Omental fat pad (tissue), 3 donors: ENCODE measurements at regions not wholly inside any gene's neighbourhood (a gene's known extent, or its start where the extent isn't known, plus 50 kb on each side); places are given as distances from the start of the nearest gene placed in this dataset.

Experiments
- ATAC-seq: fragments of 150-250 bp; one replicate; pipeline ENCODE4 v1.9.1; 2016; ENCODE audit warnings: mild to moderate bottlenecking, moderate library complexity; ENCODE audit not compliant: low FRiP score
- DNase-seq: peaks from one replicate; pipeline ENCODE4 v3.0.0-alpha.2; 2019; ENCODE audit warnings: low spot score
- TF ChIP-seq, protein P1 (sequence below), 3 donors: fragments of 450-650 bp; IDR thresholded peaks; one replicate each; pipeline ENCODE4 v1.5.1; 2016 to 2017; ENCODE audit warnings: antibody characterized with exemption in 3 of 3, mild to moderate bottlenecking in 3 of 3, moderate library complexity in 2 of 3

DNA sequence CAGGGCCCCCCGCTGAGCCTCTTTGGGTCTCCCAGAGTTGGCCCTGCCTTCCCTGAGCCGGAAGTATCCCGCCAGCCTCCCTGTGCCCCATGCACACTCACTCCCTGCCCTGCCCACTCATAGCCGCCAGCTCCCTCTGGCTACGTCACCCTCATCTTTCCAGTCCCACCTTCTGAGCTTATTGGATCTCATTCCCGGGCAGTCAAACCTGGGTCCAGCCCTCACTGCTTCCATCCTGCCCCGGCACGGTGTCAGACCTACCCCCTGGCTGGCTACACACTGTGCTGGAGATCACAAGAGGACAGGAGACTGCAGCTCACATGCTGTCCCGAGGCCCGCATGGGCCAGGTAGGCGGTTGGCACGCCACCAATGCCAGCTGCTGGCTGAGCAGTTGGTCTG lies 147.2 kb downstream of the ASB1 start:
- no peak for ATAC-seq
- TF ChIP-seq, protein P1, sequence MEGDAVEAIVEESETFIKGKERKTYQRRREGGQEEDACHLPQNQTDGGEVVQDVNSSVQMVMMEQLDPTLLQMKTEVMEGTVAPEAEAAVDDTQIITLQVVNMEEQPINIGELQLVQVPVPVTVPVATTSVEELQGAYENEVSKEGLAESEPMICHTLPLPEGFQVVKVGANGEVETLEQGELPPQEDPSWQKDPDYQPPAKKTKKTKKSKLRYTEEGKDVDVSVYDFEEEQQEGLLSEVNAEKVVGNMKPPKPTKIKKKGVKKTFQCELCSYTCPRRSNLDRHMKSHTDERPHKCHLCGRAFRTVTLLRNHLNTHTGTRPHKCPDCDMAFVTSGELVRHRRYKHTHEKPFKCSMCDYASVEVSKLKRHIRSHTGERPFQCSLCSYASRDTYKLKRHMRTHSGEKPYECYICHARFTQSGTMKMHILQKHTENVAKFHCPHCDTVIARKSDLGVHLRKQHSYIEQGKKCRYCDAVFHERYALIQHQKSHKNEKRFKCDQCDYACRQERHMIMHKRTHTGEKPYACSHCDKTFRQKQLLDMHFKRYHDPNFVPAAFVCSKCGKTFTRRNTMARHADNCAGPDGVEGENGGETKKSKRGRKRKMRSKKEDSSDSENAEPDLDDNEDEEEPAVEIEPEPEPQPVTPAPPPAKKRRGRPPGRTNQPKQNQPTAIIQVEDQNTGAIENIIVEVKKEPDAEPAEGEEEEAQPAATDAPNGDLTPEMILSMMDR (IDR thresholded peaks at IDR 0.05): no peak
- no peak for DNase-seq

DNA sequence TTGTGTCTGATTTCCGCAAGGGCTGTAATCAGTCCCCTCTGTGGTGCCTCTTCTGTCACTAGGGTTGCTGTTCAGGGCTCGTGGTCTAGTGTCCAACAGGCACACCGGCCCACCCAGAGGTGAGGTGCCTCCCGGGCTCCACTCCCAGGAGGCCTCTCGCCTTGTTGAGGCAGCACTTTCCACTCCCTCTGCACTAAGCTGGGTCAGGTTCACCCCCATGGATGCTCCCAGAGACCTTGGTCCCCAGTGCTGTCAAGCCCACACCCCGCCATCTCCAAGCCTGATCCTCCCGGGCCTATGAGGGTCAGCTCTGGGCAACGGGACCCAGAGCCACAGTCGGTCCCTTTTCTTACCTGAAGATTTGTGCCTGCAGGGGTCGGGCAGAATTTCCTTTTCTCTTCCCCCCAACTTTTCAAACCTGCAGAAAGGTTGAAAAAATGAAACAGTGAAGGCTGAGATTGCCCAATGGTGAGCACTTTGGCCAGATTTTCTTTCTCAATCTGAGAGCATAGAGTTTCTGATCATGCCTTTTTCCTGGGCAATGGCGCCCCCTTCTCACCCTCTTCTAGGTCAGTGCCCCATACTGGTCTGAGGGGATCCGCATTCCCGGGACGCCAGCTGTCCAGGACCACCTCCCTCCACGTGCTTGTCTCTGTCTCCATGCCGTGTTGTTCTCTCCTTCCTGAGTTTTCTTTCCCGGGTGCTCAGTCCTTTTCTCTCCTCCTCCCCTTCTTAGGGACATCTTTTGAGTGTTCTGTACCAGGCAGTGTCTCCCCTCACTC lies 148.0 kb downstream of the ASB1 start:
- TF ChIP-seq, protein P1 (IDR thresholded peaks at IDR 0.05): no peak
- ATAC-seq: no peak
- no peak for DNase-seq

DNA sequence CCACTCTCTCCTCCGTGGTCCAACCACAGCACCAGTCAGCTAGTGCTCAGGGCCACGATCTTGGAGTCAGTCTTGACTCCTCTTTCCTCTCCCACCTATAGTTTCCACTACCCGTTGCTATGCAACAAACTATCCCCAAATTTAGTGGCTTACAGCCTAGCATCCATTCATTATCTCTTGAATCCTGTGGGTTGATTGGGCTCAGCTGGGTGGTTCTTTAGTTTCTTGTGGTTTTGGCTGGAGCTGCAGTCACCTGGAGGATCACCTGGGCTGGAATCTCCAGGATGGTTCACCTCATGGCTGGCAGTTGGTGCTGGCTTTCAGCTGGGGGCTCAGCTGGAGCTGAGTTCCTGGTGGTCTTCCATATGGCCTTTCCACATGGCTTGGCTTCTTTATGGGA lies 149.9 kb downstream of the ASB1 start:
- ATAC-seq: no peak
- DNase-seq: no peak
- TF ChIP-seq, protein P1 (IDR thresholded peaks at IDR 0.05): no peak

DNA sequence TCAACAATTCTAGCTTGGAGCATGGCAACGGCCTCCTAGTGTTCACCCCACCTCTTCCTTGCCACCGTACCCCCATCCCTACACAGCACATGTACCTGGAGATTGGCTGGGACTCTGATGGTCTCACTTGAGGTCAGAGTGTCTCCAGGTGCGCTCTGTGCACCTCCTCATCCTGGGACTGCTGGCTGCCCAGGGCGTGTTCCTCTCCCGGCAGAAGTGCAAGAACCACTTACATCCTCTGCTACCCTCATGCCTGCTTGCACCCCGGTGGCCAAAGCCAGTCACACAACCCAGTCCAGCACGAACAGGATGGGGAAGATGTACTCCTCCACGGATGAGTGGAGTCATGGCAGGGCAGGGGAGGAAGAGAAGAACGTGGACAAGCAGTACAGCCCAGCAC lies 151.5 kb downstream of the ASB1 start:
- ATAC-seq (no peak), DNase-seq (no peak)
- TF ChIP-seq, protein P1 (IDR thresholded peaks at IDR 0.05): no peak

DNA sequence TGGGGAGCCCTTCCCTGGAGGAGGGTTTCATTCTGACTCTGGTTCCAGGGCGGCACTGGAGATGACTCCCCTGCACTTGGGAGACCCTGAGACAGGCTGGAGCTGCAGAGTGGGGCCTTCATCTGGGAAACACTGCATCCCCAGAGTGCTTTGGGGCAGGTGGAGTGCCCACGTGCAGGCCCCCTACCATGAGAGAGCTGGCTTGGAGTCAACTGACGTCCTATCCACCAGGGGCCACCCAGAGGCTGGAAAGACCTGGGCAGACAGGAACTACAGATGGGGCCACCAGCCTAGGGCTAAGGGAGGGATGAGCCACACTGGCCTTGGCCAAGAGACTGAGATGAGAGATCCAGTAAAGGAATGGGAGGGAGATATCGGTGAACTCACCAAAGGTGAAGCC lies 153.8 kb downstream of the ASB1 start:
- TF ChIP-seq, protein P1 (IDR thresholded peaks at IDR 0.05): no peak
- no peak for DNase-seq
- ATAC-seq: no peak

DNA sequence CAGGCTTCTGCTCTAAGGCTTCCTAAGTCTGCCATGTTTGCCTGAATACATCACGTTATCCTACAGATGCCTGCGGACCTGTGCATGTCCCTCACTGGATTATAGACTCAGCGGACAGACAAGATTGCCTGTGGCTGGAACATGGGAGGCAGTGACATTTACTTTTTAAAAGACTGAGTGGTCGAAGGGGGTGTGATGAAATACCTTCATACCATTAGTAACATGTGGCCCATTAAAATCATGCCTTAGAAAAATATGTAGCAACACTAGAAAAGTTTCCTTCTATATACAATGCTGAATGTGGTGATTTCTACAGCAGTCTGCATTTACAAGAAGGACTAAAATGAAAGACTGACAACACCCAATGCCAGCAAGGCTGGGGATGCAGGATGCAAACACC lies 154.4 kb downstream of the ASB1 start:
- TF ChIP-seq, protein P1 (IDR thresholded peaks at IDR 0.05): no peak
- ATAC-seq: no peak
- no peak for DNase-seq

DNA sequence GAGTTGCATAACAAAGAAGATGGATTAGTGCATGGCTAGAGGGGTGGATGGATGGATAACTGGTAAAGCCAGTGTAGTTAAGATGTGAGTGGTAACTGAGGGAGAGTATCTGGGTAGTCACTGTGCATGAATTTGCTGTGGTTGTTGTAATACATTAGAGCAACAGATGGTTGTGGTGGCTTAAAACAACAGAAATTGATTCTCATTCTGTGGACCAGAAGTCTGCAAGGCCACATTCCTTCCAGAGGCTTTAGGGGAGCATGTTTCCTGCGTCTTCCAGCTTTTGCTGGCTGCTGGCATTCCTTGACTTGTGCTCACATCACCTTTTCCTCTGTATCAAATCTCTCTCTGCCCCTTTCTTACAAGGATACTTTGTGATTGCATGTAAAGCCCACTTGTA lies 155.4 kb downstream of the ASB1 start:
- no peak for ATAC-seq
- TF ChIP-seq, protein P1 (IDR thresholded peaks at IDR 0.05): no peak
- DNase-seq: no peak
